Fibroblast of gingiva (primary cell): ENCODE measurements at regions not wholly inside any gene's neighbourhood (a gene's known extent, or its start where the extent isn't known, plus 50 kb on each side); places are given as distances from the start of the nearest gene placed in this dataset.
A peak's percentile ranks its signal among the peaks of the same experiment; 100 is the strongest.
"Not testable (repeated sequence)": the region's sequence is repeated elsewhere in the genome, so short reads cannot be mapped to it uniquely, and the experiment has no call there.

ENCODE experiments used
- DNase-seq: peaks from one replicate; pipeline ENCODE4 v3.0.0-alpha.2; 2011; ENCODE audit warnings: low read depth

DNA sequence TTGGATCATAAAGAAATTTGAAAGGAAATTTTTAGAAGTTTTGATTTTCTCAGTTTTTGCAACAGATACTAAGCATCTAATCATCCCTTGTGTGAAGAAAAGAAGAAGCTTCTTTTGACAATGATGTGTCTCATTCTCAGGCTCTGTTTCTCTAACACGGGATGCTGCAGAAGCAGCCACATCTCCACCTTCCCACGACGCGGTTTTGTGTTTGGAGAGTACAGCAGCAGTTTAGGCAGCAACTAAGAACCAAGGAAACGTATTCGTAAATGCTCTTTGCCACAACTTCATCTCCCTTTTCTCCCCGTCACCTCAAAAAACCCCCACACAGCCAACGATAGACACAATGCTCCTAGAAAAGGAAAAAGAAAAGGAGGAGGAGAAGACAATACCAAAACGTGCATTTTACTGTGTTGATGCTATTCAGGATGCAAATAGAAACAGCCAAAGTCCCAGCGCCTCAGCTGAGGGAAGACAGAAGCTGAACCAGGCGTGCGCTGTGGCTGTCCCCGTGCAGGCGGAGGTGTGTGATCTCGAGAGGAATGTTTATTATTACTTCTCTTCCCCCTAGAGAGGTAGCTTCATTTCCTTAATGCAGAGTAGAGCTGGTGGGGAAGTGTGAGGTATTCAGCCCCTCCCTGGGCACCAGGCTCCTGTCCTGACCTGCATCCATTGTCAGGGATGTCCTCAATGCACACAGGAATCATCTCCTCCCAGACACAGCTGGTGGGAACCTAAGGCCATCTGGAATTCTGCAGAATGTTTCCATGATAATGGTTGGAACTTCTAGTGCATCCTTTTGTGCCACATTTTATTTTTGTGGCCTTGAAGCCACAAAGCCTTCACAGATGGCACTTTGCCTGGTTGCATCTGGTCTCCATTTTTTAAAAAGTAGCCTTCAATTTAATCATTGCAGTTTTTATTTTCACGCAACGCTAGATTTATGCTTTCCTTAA lies 174.6 kb upstream of the KLF6 start:
- DNase-seq = no peak

DNA sequence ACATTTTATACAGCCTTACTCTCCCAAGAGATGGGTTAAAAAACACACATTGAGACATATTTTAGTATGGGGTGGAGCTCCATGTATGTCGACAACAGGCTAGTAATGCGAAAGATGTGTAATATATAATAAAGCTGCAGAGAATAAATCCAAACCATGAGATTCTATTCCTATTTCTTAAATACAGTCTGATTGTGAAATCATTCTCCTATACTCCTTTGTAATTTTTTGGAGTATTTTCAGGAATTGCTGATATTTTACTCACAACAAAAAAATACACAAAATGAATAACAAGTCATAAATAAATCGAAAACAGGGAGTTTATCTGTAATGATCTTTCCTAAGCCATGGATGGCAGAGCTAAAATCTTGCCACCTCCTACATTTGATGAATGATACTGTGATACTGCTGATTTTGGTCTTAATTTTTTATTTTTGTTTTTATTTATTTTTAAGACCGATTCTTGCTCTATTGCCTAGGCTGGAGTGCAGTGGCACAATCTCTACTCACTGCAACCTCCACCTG lies 173.5 kb upstream of the KLF6 start:
- DNase-seq = no peak

DNA sequence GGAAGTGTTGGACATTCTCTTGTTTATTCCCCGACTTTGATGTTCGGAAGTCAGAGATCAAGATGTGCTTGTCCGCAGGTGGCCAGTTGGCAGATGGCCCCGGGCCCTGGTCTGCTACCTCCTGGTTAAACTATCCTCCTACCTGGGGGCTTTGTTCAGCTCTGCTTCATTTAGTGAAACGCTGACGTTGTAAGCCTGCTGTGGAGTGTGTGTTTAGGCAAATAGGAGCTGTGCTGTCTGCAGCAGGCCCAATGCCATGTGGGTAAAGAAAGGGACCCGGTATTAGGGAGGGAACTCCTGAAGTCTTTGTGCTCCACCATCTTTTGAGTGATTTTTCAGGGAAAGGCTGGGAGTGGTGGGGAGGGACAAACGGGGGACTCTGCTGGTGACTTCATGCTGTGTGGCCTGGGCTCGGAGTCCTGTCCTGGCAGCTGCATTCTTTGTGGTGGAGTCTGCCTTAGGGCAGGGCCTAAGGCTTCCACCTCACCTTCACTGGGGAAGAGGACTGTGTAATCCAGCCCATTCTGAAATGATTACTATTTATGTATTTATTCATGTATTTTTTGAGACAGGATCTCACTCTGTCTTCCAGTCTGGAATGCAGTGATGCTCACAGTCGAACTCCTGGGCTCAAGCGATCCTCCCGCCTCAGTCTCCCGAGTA lies 171.1 kb upstream of the KLF6 start:
- no peak for DNase-seq

DNA sequence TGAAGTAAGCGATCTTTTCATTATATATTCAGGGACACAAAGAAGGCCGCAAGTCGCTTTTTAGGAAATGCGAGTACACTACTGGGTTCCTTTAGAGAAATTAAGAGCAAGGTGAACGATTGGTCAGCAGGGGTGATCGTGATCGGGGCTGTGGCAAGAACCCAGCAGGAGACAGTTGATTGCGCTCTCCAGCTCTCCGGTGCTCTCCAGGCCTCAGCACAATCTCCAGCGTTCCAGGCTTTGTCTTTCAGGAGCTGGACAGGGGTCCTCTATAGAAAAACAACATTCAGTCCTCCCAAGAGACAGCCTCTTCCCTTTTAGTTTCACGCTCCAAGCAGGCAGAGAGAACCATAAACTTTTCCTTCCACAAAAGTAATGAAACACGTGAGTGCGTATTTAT lies 170.5 kb upstream of the KLF6 start:
- no peak for DNase-seq

DNA sequence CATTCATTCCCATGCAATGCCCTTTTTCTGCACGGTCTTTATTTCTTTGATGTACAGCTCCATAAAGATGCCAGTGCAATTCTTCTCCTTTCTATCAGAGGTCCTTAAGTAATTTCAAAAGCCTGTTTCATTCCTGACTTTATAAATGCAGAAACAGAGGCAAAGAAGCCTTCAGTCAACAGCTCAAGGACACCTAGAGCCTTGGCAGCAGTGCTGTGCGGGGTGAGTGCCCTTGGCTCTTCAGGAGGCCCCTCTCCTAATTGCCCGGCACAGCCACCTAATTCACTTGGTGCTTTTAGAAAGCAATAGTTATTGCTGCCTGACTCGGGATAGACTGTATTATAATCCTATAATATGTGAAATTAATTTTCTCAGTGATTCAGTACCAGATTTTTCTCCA lies 169.6 kb upstream of the KLF6 start:
- no peak for DNase-seq

DNA sequence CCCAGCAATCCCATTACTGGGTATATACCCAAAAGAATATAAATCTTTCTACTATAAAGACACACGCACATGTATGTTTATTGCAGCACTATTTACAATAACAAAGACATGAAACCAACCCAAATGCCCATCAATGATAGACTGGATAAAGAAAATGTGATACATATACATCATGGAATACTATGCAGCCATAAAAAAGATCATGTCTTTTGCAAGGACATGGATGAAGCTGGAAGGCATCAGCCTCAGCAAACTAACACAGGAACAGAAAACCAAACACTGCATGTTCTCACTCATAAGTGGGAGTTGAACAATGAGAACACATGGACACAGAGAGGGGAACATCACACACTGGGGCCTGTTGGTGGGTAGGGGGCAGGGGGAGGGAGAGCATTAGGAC lies 169.0 kb upstream of the KLF6 start:
- not testable (repeated sequence) for DNase-seq

DNA sequence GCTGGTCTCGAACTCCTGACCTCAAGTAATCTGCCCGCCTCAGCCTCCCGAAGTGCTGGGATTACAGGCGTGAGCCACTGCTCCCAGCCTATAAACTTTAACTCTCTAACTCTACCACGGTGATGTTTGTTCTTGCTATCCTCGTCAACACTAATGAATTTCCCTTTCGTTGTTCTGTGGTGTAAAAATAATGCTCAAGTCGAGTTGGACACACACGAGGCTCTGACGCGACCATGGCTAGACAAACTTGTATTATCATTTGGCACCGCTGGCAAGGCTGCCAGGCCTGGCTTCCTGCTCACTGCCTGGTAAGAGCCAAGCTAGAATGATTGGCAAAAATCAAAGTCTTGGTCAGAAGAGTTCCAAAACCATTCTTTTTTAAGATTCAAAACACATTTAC lies 167.0 kb upstream of the KLF6 start:
- no peak for DNase-seq

DNA sequence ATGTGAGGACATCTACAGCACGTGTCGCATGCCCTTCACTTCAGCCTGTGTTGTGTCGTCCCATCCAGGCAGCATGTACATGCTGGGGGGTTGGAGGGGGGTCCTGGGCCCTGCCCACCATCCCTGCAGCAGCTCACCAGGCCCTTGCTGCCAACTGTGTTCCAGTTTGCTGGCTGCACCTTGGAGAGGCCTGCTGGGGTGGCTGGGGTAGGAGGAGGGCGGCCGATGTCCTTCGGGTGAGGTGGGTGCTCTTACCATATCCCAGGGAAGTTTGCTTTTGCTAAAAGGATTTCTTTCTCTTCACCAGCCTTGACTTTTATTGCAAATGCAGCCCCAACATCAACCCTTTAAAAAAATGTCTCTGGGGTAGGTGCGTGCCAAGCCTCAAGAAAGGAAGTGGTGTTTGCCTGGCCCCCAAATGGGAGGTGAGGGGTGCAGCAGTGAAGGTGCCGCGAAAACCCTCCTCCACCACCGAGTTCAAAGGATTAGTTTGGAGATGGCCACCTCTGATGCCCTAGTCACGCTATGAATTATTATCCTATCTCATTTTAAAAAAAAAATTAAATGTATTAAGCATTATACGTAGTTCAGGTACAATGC lies 165.8 kb upstream of the KLF6 start:
- no peak for DNase-seq

DNA sequence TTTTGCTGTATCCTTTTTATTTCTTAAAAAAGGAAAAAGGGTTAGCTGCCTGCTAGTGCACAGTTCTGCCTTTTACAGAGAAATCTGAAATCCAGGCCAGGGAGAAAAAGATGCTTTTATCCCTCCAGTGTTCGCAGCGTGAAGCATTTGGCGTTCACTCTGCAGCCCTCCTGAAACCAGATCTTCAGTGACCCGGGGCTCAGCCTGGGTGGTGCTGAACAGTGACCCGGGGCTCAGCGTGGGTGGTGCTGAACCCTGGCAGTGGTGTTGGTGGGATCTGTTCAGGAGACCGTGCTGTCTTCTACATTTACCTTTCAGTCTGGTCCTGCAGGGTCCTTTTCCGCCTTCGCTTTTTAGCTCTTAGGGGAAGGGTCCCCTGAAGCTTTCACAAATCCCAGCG lies 164.7 kb upstream of the KLF6 start:
- no peak for DNase-seq

DNA sequence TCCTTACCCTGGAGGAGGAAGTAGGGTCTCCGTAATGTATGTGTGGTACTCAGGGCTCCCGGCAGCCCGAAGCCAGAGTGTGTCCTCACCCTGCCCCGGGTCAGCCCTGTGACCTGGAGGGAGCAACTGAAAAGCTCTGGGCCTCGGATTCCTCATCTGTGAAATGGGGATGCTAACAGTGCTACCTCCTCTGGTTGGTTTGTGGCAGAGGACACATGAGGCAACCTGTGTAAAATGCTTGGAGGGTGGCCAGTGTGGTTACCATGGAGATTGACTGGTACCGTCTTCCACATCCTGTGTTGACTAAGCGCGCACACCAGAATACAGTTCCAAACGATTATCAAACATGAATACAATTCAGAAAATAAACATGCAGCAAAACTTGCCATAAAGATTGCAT lies 163.8 kb upstream of the KLF6 start:
- DNase-seq = peak; percentile 37

DNA sequence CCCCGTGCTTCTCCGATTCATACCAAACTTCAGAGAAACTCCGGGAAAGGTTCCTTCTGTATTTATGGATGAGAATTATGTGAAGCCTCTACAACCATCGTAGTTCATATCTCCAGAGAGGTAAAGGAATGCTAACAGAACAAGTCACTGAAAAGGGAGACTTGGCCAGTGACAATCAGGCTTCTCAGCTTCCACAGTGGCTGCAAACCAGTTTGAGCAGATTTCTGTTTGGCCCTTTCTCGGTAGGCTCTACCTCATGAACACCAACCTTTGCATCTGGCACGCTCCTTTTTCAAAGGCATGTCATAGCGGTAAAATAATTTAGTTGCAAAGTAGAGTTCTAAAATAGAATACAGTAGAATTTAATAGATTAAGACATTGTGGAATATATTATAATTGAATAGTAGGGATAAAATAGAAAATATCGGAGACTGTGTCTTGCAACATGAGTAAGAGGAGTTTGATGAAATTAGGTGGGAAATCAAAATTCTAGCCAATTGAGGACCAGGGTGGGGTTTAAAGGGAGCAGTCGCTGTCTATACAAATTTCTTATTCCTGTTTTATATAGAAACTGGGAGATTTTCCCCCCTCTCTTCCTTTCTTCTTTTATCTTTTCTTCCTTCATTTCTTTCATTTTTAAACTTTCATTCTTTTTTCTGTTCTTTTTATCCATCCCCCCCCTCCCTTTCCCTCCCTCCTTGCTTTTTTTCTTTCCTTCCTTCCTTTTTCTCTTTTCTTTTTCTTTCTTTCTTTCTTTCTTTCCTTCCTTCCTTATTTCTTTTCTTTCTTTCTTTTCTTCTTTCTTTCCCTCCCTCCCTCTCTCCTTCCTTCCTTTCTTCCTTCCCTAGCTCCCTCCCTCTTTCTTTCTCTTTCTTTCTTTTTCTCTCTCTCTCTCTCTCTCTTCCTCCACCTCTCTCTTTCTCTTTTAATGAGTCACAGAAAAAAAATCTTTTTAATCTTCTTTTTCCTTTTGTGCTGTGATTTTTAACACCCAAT lies 161.5 kb upstream of the KLF6 start:
- no peak for DNase-seq

DNA sequence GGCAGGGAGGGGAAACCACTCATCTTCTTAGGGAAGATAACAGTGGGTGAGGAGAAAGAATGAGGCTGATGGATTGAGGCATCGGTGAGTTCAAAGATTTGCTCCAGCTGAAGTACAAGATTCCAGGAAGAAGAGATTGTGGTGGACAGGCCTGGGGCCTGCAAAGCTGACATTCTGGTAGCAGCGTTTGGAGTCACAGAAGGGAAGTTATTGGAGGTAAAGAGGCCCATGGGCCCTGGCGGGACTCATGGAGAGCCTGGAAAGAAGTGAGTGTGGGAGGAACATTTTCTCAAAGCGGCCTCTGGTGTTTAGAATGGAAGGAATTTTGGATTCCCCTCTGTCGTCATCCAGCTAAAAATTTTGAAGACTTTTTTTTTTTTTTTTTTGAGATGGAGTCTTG lies 160.0 kb upstream of the KLF6 start:
- no peak for DNase-seq

DNA sequence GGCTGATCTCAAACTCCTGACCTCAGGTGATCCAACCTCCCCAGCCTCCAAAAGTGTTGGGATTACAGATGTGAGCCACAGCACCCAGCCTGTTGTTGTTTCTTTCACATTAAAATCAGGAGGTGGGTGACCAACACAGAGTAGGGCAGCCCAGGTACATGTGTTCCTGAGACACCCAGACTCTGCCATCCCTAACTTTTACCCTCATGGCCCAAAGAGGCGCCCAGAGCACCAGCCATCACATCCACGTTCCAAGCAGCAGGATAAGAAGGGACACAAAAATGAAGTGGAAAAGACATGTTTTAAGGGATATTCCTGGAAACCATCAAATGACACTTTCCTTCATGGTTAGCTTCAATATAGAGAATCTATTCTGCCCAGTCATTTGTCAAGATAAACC lies 159.6 kb upstream of the KLF6 start:
- DNase-seq = no peak

DNA sequence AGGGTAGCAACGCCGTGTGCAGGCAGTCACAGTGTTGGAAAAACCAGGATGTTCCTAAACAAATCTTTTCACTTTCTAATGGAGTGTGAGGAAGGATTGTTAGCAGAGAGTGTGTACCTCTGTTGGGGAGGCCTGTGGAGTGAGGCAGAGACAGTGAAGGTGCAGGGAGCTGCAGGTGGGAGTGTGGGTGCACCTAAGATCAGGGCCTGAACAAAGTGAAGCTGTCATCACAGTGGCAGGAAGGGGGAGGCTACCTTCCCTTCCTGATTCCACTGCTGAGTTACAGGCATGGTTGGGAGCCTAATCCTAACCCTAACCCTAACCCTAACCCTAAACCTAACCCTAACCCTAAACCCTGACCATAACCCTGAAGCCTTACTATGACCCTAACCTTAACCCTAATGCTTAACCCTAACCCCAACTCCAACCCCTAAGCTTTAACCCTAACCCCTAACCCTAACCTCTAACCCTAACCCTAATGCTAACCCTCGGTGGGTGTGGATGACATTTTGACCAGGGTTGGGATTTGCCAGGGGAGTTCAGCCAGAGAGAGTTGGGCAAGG lies 158.8 kb upstream of the KLF6 start:
- DNase-seq = no peak

DNA sequence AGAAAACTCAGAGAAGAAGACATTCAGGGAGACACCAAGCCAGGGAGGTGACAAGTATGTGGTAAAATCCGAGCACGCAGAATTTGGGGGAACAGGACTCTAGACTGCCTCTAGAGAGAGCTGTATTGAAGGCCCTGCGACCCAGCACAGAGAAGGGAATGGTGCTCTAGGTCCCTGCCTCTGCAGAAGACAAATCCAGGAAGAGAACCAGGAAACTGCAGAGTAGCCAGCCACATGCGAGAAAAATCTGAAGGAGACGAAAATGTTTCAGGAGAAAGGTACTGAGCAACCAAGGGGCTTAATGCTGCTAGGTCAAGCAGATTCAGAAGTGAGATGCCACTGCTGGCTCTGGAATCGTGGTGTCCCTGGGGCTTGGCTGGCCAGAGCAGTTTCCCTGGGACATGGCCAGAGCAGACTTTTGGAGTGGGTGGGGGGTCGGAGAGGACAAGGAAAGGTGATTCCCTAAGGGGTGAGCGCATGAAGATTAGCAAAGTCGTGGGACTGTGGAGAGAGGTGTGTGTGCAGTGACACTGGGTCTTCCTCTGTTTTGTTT lies 158.0 kb upstream of the KLF6 start:
- no peak for DNase-seq

DNA sequence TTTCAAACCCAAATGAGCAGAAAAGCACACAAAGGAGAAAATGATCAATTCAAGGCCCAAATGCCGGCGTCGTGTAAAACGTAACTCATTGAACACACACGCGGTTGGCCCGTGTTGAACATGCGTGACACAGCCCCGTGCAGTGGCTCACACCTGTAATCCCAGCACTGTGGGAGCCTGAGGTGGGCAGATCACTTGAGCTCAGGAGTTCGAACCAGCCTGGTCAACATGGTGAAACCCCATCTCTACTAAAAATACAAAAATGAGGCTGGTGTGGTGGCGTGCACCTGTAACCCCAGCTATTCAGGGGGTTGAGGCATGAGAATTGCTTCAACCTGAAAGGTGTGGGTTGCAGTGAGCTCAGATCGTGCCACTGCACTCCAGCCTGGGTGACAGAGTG lies 156.7 kb upstream of the KLF6 start:
- DNase-seq = no peak

DNA sequence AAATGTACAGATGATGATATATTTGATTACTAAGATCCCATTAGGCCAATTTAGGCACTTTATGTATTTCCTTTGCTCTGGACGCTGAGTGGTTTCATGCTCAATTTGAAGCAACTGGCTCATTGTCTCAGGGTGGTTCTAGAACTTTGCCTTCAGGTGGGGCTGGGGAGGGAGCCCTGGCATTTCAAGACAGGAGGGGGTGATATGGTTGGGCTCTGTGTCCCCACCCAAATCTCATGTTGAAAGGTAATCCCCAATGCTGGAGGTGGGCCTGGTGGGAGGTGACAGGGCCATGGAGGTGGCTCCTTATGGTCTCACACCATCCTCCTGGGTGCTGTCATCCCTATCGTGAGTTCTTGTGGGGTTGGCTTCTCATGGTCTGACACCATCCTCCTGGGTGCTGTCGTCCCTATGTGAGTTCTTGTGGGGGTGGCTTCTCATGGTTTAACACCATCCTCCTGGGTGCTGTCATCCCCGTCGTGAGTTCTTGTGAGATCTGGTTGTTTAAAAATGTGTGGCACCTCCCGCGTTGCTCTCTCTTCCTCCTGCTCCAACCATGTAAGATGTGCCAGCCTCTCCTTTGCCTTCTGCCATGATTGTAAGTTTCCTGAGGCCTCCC lies 151.5 kb upstream of the KLF6 start:
- no peak for DNase-seq

DNA sequence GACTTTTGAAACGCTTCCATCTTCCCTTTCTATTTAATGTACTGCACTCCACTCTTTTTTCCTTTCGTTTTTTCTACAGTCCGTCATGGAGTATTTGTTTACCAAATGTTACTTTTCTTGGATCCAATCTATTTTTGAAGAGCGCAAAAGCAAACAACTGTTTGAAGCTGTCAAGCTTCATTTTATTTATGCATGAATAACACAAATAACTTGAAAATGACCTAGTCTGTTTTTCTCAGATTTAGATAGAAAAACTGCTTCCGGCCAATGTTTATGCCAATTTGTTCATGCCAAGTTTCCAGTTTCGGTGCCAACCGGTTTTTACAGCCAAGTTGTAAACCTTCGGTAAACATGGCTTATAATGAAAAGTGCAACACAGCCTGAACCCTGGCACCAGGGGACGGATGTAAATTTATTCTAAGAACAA lies 150.9 kb upstream of the KLF6 start:
- DNase-seq = peak; percentile 87

DNA sequence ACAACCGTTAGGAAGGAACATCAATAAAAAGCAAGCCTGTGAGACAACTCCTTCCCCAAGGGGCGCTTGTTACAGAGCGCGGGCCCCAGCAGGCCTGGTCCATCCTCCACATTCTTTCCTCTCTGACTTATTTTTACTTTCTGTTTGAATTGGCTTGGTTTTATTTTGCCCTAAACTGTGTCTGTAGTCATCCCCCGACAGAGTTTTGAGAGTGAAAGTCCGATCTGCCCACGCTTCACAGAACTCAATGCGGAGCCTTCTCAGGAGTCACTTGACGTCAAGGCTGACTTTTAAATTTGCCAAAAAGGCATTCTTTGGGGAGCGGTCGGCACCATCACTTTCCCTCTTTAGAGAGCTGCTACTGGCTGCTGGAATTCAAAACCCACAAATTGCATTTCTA lies 150.1 kb upstream of the KLF6 start:
- peak; percentile 86 for DNase-seq

DNA sequence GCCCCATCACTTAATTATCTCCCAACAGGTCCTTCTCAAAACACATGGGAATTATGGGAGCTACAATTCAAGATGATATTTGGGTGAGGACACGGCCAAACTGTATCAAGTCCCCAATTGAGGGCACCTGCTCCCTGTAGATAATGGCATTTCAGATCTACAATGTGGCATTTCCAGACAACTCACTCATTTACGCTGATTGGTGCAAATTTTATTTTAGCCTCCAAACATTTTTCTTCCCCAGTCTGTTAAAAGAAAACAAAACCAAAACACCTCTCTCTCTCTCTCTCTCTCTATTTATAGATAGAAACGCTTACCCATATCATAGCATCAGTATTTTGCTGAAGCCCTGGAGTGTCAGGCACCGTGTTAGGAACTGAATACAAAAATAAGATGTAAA lies 148.7 kb upstream of the KLF6 start:
- no peak for DNase-seq
